K562 (cell line): ENCODE measurements at regions not wholly inside any gene's neighbourhood (a gene's known extent, or its start where the extent isn't known, plus 50 kb on each side); places are given as distances from the start of the nearest gene placed in this dataset.
"Not testable (repeated sequence)": the region's sequence is repeated elsewhere in the genome, so short reads cannot be mapped to it uniquely, and the experiment has no call there.

Experiments used
- ATAC-seq: fragments of 200-7000 bp; cut with Tn5 transposase; 3 replicates; pipeline ENCODE4 v1.9.1; 2020; ENCODE audit warnings: moderate library complexity
- BruUV-seq: library from RNA; stranded (reverse); fragments of 400-500 nt; replicated peaks from 2 replicates; lab custom pipeline; 2021; lab: Mats Ljungman, UMichigan
- CTCF ChIA-PET: fragments of 300-600 bp; formaldehyde crosslinking; extraction: SDS; loops from one replicate; lab custom pipeline; 2021; ENCODE audit warnings: low intra/inter-chr PET ratio; lab: Yijun Ruan, JAX
- POLR2A ChIA-PET: fragments of 300-600, 350-650 bp; sonication (Branson Sonifier 250); formaldehyde crosslinking; extraction: SDS; loops from one replicate; lab custom pipeline; 2021; ENCODE audit warnings: antibody characterized with exemption, inconsistent platforms; lab: Yijun Ruan, JAX
- DNase-seq, 4 experiments: peaks; one replicate each; pipeline versions ENCODE4 v3.0.0 to v3.0.0-alpha.2; 2011 to 2018; ENCODE audit warnings: low spot score in 3 of 4, mixed read lengths in 3 of 4; ENCODE audit errors: extremely low read depth in 1 of 4
- FAIRE-seq: peaks from 2 replicates; lab custom pipeline; 2011; peaks lifted over from hg19 to GRCh38; lab: Jason Lieb, UNC
- H2AFZ ChIP-seq: 2 replicates; pipeline ENCODE4 v1.6.0; 2011; ENCODE audit warnings: low read depth, low read length, control low read depth, inconsistent platforms
- H3K27ac ChIP-seq: fragments of 200-600 bp; 3 replicates; pipeline ENCODE4 v1.8.0; 2011; ENCODE audit warnings: low read depth, mild to moderate bottlenecking, control low read depth, inconsistent platforms, low read length, moderate library complexity, mixed read lengths; ENCODE audit errors: extremely low read depth
- H3K27me3 ChIP-seq, 2 experiments: fragments of 300-600 bp in 1 of 2; 2 replicates in 1 of 2; 3 replicates in 1 of 2; pipeline versions ENCODE4 v1.6.0 to v1.8.0; 2011; ENCODE audit warnings: inconsistent platforms in 2 of 2, low read length in 2 of 2, mild to moderate bottlenecking in 1 of 2, mixed read lengths in 1 of 2, moderate library complexity in 1 of 2; ENCODE audit not compliant: control insufficient read depth in 2 of 2, insufficient read depth in 2 of 2
- H3K36me3 ChIP-seq: fragments of 300-600 bp; 3 replicates; pipeline ENCODE4 v1.8.0; 2011; ENCODE audit warnings: mild to moderate bottlenecking, low read length, inconsistent platforms; ENCODE audit not compliant: control insufficient read depth, insufficient read depth
- H3K4me1 ChIP-seq, 2 experiments: fragments of 200-600 bp in 1 of 2; replicated peaks in 1 of 2; 2 replicates in 1 of 2; 3 replicates in 1 of 2; pipeline versions ENCODE4 v1.5.1 to v1.8.0; 2011; ENCODE audit warnings: inconsistent platforms in 2 of 2, low read length in 2 of 2, mild to moderate bottlenecking in 1 of 2, mixed read lengths in 1 of 2, moderate library complexity in 1 of 2; ENCODE audit not compliant: control insufficient read depth in 2 of 2, insufficient read depth in 2 of 2
- H3K4me2 ChIP-seq: 2 replicates; pipeline ENCODE4 v1.6.1; 2011; ENCODE audit warnings: low read length, control low read depth, inconsistent platforms, mixed read lengths; ENCODE audit not compliant: insufficient read depth
- H3K4me3 ChIP-seq: fragments of 200-600 bp; sonication (generic), shearing (Covaris generic); 2 replicates; pipeline ENCODE4 v1.5.1; 2016; ENCODE audit warnings: control low read depth, inconsistent platforms
- H3K79me2 ChIP-seq: fragments of 200-600 bp; 3 replicates; pipeline ENCODE4 v1.8.0; 2011; ENCODE audit warnings: low read length, inconsistent platforms; ENCODE audit not compliant: control insufficient read depth, insufficient read depth
- H3K9ac ChIP-seq, 2 experiments: 2 replicates each; pipeline versions ENCODE4 v1.6.0 to v1.6.1; 2011; ENCODE audit warnings: low read depth in 2 of 2, low read length in 2 of 2, control low read depth in 1 of 2, inconsistent platforms in 1 of 2, mild to moderate bottlenecking in 1 of 2, mixed read lengths in 1 of 2; ENCODE audit not compliant: insufficient read depth in 1 of 2
- H3K9me1 ChIP-seq: one replicate; pipeline ENCODE4 v1.6.0; 2011; ENCODE audit warnings: inconsistent platforms, mild to moderate bottlenecking, low read length, moderate library complexity; ENCODE audit not compliant: control insufficient read depth, insufficient read depth
- H3K9me3 ChIP-seq: replicated peaks from 2 replicates; pipeline ENCODE4 v1.5.1; 2011; ENCODE audit warnings: low read depth, low read length, inconsistent platforms; ENCODE audit not compliant: control insufficient read depth, insufficient read depth
- H4K20me1 ChIP-seq: replicated peaks from 2 replicates; pipeline ENCODE4 v1.6.1; 2011; ENCODE audit warnings: low read length, inconsistent platforms, mixed read lengths; ENCODE audit not compliant: control insufficient read depth, insufficient read depth
- CBX3 ChIP-seq, 2 experiments: IDR thresholded peaks; 1 replicate in 1 of 2; 2 replicates in 1 of 2; pipeline ENCODE4 v1.6.1; 2012; ENCODE audit warnings: inconsistent platforms in 2 of 2, low read length in 2 of 2, borderline replicate concordance in 1 of 2, control low read depth in 1 of 2
- ZNF146 ChIP-seq: IDR thresholded peaks from one replicate; pipeline ENCODE4 v1.6.1; 2018; ENCODE audit warnings: missing compliant biosample characterization; ENCODE audit not compliant: unreplicated experiment
- ZNF507 ChIP-seq: conservative IDR thresholded peaks from 2 replicates; pipeline ENCODE4 v1.6.1; 2017; ENCODE audit warnings: missing genetic modification characterization, missing compliant biosample characterization
- WGBS: fragments of 100-300 bp; shearing (Covaris generic); methylation state at CpG from one replicate; pipeline ENCODE4 v1.1.6; 2016; ENCODE audit warnings: low coverage, mixed read lengths; ENCODE audit not compliant: insufficient coverage; ENCODE audit errors: missing lambda C conversion rate; 5-methylcytosine and 5-hydroxymethylcytosine counted together
- in situ Hi-C: fragments of 300-500 bp; cut with MboI; formaldehyde crosslinking; loops from 4 replicates; pipeline ENCODE4 v1.15.0; 2018; ENCODE audit warnings: inconsistent platforms, mixed read lengths
- intact Hi-C: fragments of 100-400 bp; cut with micrococcal nuclease; formaldehyde crosslinking; loops from 2 replicates; pipeline ENCODE4 v1.14.2; 2022

- intact Hi-C loops = no loop called here
- no peak for DNase-seq
- Histone ChIP-seq H3K4me2 (no peak overlapping the region), H3K79me2 (no peaks in the 10 kb centered on the region), H3K4me1 (no peaks in the 10 kb centered on the region), H3K27ac (no peak overlapping the region), H3K4me3 (no peak overlapping the region), H2AFZ (no peak overlapping the region), H3K9me3 (no peaks in the 10 kb centered on the region; the same call in 1 of the 2 replicates), H3K9ac (no peak overlapping the region), H4K20me1 (no peaks in the 10 kb centered on the region), H3K9me1 (no peaks in the 10 kb centered on the region), H3K27me3 (no peaks in the 10 kb centered on the region), H3K36me3 (no peaks in the 10 kb centered on the region)
- FAIRE-seq = no peak
- WGBS = 0% methylated on average over 4 of the region's 4 CpGs
- ATAC-seq = no peak
- BruUV-seq = no TSS peak
- ChIA-PET POLR2A (no interaction called here), CTCF (no interaction called here)
- TF ChIP-seq CBX3 (IDR thresholded peaks at IDR 0.05; ENCODE audit: borderline replicate concordance in 1 of 2, low read length in 2 of 2) = no peak
- TF ChIP-seq ZNF146 (CRISPR knock-in tag) = no peak
- TF ChIP-seq ZNF507 (tag) = no peak
- in situ Hi-C loops = no loop called here
These were observed 1345.5 kb downstream of the TECRL start for GRCh38 chr4:63063760-63064159.

- POLR2A ChIA-PET, CTCF ChIA-PET, intact Hi-C loops, H3K4me1 ChIP-seq, FAIRE-seq, H4K20me1 ChIP-seq, H3K27me3 ChIP-seq, H3K9me3 ChIP-seq, H2AFZ ChIP-seq, DNase-seq, H3K9me1 ChIP-seq, ATAC-seq, BruUV-seq, H3K4me3 ChIP-seq, H3K4me2 ChIP-seq, H3K9ac ChIP-seq, in situ Hi-C loops, H3K79me2 ChIP-seq, H3K27ac ChIP-seq, H3K36me3 ChIP-seq: not testable (repeated sequence)
- 0% methylated on average over 3 of the region's 3 CpGs for WGBS
These were observed 1346.4 kb downstream of the TECRL start for GRCh38 chr4:63062891-63063290.
